OCI-LY7 (cell line): ENCODE measurements at regions not wholly inside any gene's neighbourhood (a gene's known extent, or its start where the extent isn't known, plus 50 kb on each side); places are given as distances from the start of the nearest gene placed in this dataset.

Source experiments
- CTCF ChIP-seq: fragments of 200-600 bp; sonication (generic); conservative IDR thresholded peaks from 2 replicates; pipeline ENCODE4 v1.5.1; 2014; ENCODE audit warnings: mild to moderate bottlenecking, antibody characterized with exemption, low read length, moderate library complexity, mixed read lengths
- EZH2phosphoT487 ChIP-seq: fragments of 200-600 bp; sonication (generic); IDR thresholded peaks from 2 replicates; pipeline ENCODE4 v1.6.1; 2018; ENCODE audit warnings: low read depth, borderline replicate concordance, mild to moderate bottlenecking, mixed run types, antibody characterized with exemption, low read length, moderate library complexity, mixed read lengths

- TF ChIP-seq CTCF = no peak
- TF ChIP-seq EZH2phosphoT487 = no peak
Observed at GRCh38 chr13:72149701-72150100, 282.7 kb upstream of the DACH1 start.
